ENCODE measurements at regions not wholly inside any gene's neighbourhood (a gene's known extent, or its start where the extent isn't known, plus 50 kb on each side); places are given as distances from the start of the nearest gene placed in this dataset.

GRCh38 chr1:59028048-59028447, 244.2 kb upstream of the JUN start:
- H3K4me1 ChIP-seq, result no peaks in the 10 kb centered on the region
- no peak overlapping the region for H3K4me3 ChIP-seq
- no peaks in the 10 kb centered on the region for H3K27me3 ChIP-seq
- H3K27ac ChIP-seq, result no peak overlapping the region
- 90 to 92% methylated on average over 3 of the region's 3 CpGs for WGBS, 2 donors
- no peak for DNase-seq (ENCODE audit: low spot score in 2 of 2)
- no peaks in the 10 kb centered on the region for H3K9me3 ChIP-seq
- TF ChIP-seq EP300 (IDR thresholded peaks at IDR 0.05) (no peak), CTCF (IDR thresholded peaks at IDR 0.05) (no peak), POLR2A (IDR thresholded peaks at IDR 0.05) (no peak)
- H3K36me3 ChIP-seq, result no peaks in the 10 kb centered on the region

GRCh38 chr1:59029411-59030167, 245.7 kb upstream of the JUN start:
- no peak for DNase-seq (ENCODE audit: low spot score in 2 of 2)
- TF ChIP-seq POLR2A (IDR thresholded peaks at IDR 0.05), result no peak
- no peak for TF ChIP-seq CTCF (IDR thresholded peaks at IDR 0.05)
- TF ChIP-seq EP300 (IDR thresholded peaks at IDR 0.05), result no peak
- Histone ChIP-seq H3K9me3 (no peaks in the 10 kb centered on the region), H3K36me3 (no peaks in the 10 kb centered on the region), H3K4me1 (no peaks in the 10 kb centered on the region), H3K27ac (no peak overlapping the region), H3K4me3 (no peak overlapping the region), H3K27me3 (no peaks in the 10 kb centered on the region)
- WGBS, 2 donors, result 77 to 82% methylated on average over 5 of the region's 5 CpGs

GRCh38 chr1:59032228-59032627, 248.4 kb upstream of the JUN start:
- WGBS, 2 donors, result 91 to 100% methylated on average over 2 of the region's 2 CpGs
- Histone ChIP-seq H3K27ac (no peak overlapping the region), H3K36me3 (no peaks in the 10 kb centered on the region), H3K4me3 (no peak overlapping the region), H3K4me1 (no peaks in the 10 kb centered on the region), H3K27me3 (no peaks in the 10 kb centered on the region), H3K9me3 (no peaks in the 10 kb centered on the region)
- no peak for DNase-seq (ENCODE audit: low spot score in 2 of 2)
- TF ChIP-seq POLR2A (IDR thresholded peaks at IDR 0.05) (no peak), CTCF (IDR thresholded peaks at IDR 0.05) (no peak), EP300 (IDR thresholded peaks at IDR 0.05) (no peak)

GRCh38 chr1:59033761-59034160, 249.9 kb upstream of the JUN start:
- no peak overlapping the region for H3K4me3 ChIP-seq
- 91 to 92% methylated on average over 4 of the region's 4 CpGs for WGBS, 2 donors
- TF ChIP-seq CTCF (IDR thresholded peaks at IDR 0.05) (no peak), EP300 (IDR thresholded peaks at IDR 0.05) (no peak), POLR2A (IDR thresholded peaks at IDR 0.05) (no peak)

GRCh38 chr1:59034925-59035324, 251.1 kb upstream of the JUN start:
- no peak for TF ChIP-seq CTCF (IDR thresholded peaks at IDR 0.05)
- no peak for TF ChIP-seq EP300 (IDR thresholded peaks at IDR 0.05)
- TF ChIP-seq POLR2A (IDR thresholded peaks at IDR 0.05), result no peak
- no peak for DNase-seq (ENCODE audit: low spot score in 2 of 2)
- WGBS, 2 donors, result 66 to 68% methylated on average over 9 to 10 of the region's 10 CpGs
- Histone ChIP-seq H3K27me3 (no peaks in the 10 kb centered on the region), H3K4me1 (no peaks in the 10 kb centered on the region), H3K9me3 (no peaks in the 10 kb centered on the region), H3K36me3 (no peaks in the 10 kb centered on the region), H3K4me3 (no peak overlapping the region), H3K27ac (no peak overlapping the region)

More at GRCh38 chr1:59033761-59034160, 249.9 kb upstream of the JUN start:
- Histone ChIP-seq H3K27ac (no peak overlapping the region), H3K4me1 (no peaks in the 10 kb centered on the region), H3K9me3 (no peaks in the 10 kb centered on the region), H3K27me3 (no peaks in the 10 kb centered on the region), H3K36me3 (no peaks in the 10 kb centered on the region)
- no peak for DNase-seq (ENCODE audit: low spot score in 2 of 2)

Data from tibial nerve (tissue), 4 donors.